K562 (cell line): ENCODE measurements at regions not wholly inside any gene's neighbourhood (a gene's known extent, or its start where the extent isn't known, plus 50 kb on each side); places are given as distances from the start of the nearest gene placed in this dataset.

Source experiments
- ATAC-seq: fragments of 200-7000 bp; cut with Tn5 transposase; 3 replicates; pipeline ENCODE4 v1.9.1; 2020; ENCODE audit warnings: moderate library complexity
- BruUV-seq: library from RNA; stranded (reverse); fragments of 400-500 nt; replicated peaks from 2 replicates; lab custom pipeline; 2021; lab: Mats Ljungman, UMichigan
- CTCF ChIA-PET: fragments of 300-600 bp; formaldehyde crosslinking; extraction: SDS; loops from one replicate; lab custom pipeline; 2021; ENCODE audit warnings: low intra/inter-chr PET ratio; lab: Yijun Ruan, JAX
- POLR2A ChIA-PET: fragments of 300-600, 350-650 bp; sonication (Branson Sonifier 250); formaldehyde crosslinking; extraction: SDS; loops from one replicate; lab custom pipeline; 2021; ENCODE audit warnings: antibody characterized with exemption, inconsistent platforms; lab: Yijun Ruan, JAX
- DNase-seq, 4 experiments: peaks; one replicate each; pipeline versions ENCODE4 v3.0.0 to v3.0.0-alpha.2; 2011 to 2018; ENCODE audit warnings: low spot score in 3 of 4, mixed read lengths in 3 of 4; ENCODE audit errors: extremely low read depth in 1 of 4
- FAIRE-seq: peaks from 2 replicates; lab custom pipeline; 2011; peaks lifted over from hg19 to GRCh38; lab: Jason Lieb, UNC
- H2AFZ ChIP-seq: 2 replicates; pipeline ENCODE4 v1.6.0; 2011; ENCODE audit warnings: low read depth, low read length, control low read depth, inconsistent platforms
- H3K27ac ChIP-seq: fragments of 200-600 bp; 3 replicates; pipeline ENCODE4 v1.8.0; 2011; ENCODE audit warnings: low read depth, mild to moderate bottlenecking, control low read depth, inconsistent platforms, low read length, moderate library complexity, mixed read lengths; ENCODE audit errors: extremely low read depth
- H3K27me3 ChIP-seq, 2 experiments: fragments of 300-600 bp in 1 of 2; 2 replicates in 1 of 2; 3 replicates in 1 of 2; pipeline versions ENCODE4 v1.6.0 to v1.8.0; 2011; ENCODE audit warnings: inconsistent platforms in 2 of 2, low read length in 2 of 2, mild to moderate bottlenecking in 1 of 2, mixed read lengths in 1 of 2, moderate library complexity in 1 of 2; ENCODE audit not compliant: control insufficient read depth in 2 of 2, insufficient read depth in 2 of 2
- H3K36me3 ChIP-seq: fragments of 300-600 bp; 3 replicates; pipeline ENCODE4 v1.8.0; 2011; ENCODE audit warnings: mild to moderate bottlenecking, low read length, inconsistent platforms; ENCODE audit not compliant: control insufficient read depth, insufficient read depth
- H3K4me1 ChIP-seq, 2 experiments: fragments of 200-600 bp in 1 of 2; replicated peaks in 1 of 2; 2 replicates in 1 of 2; 3 replicates in 1 of 2; pipeline versions ENCODE4 v1.5.1 to v1.8.0; 2011; ENCODE audit warnings: inconsistent platforms in 2 of 2, low read length in 2 of 2, mild to moderate bottlenecking in 1 of 2, mixed read lengths in 1 of 2, moderate library complexity in 1 of 2; ENCODE audit not compliant: control insufficient read depth in 2 of 2, insufficient read depth in 2 of 2
- H3K4me2 ChIP-seq: 2 replicates; pipeline ENCODE4 v1.6.1; 2011; ENCODE audit warnings: low read length, control low read depth, inconsistent platforms, mixed read lengths; ENCODE audit not compliant: insufficient read depth
- H3K4me3 ChIP-seq: fragments of 200-600 bp; sonication (generic), shearing (Covaris generic); 2 replicates; pipeline ENCODE4 v1.5.1; 2016; ENCODE audit warnings: control low read depth, inconsistent platforms
- H3K79me2 ChIP-seq: fragments of 200-600 bp; 3 replicates; pipeline ENCODE4 v1.8.0; 2011; ENCODE audit warnings: low read length, inconsistent platforms; ENCODE audit not compliant: control insufficient read depth, insufficient read depth
- H3K9ac ChIP-seq, 2 experiments: 2 replicates each; pipeline versions ENCODE4 v1.6.0 to v1.6.1; 2011; ENCODE audit warnings: low read depth in 2 of 2, low read length in 2 of 2, control low read depth in 1 of 2, inconsistent platforms in 1 of 2, mild to moderate bottlenecking in 1 of 2, mixed read lengths in 1 of 2; ENCODE audit not compliant: insufficient read depth in 1 of 2
- H3K9me1 ChIP-seq: one replicate; pipeline ENCODE4 v1.6.0; 2011; ENCODE audit warnings: inconsistent platforms, mild to moderate bottlenecking, low read length, moderate library complexity; ENCODE audit not compliant: control insufficient read depth, insufficient read depth
- H3K9me3 ChIP-seq: replicated peaks from 2 replicates; pipeline ENCODE4 v1.5.1; 2011; ENCODE audit warnings: low read depth, low read length, inconsistent platforms; ENCODE audit not compliant: control insufficient read depth, insufficient read depth
- H4K20me1 ChIP-seq: replicated peaks from 2 replicates; pipeline ENCODE4 v1.6.1; 2011; ENCODE audit warnings: low read length, inconsistent platforms, mixed read lengths; ENCODE audit not compliant: control insufficient read depth, insufficient read depth
- JUND ChIP-seq, 2 experiments: IDR thresholded peaks; 2 replicates in 1 of 2; 3 replicates in 1 of 2; pipeline ENCODE4 v1.6.1; 2011; ENCODE audit warnings: borderline replicate concordance in 2 of 2, low read depth in 2 of 2, low read length in 2 of 2, improper control_type of control experiment in 1 of 2, missing biosample characterization in 1 of 2, missing genetic modification characterization in 1 of 2, missing genetic modification reagents in 1 of 2
- KAT7 ChIP-seq: sonication (generic); formaldehyde crosslinking; IDR thresholded peaks from 2 replicates; pipeline ENCODE4 v1.8.0; 2022; ENCODE audit warnings: missing genetic modification reagents, mild to moderate bottlenecking, borderline replicate concordance
- NR2C2 ChIP-seq, 2 experiments: fragments of 200-800 bp in 1 of 2; sonication (Bioruptor generic) in 1 of 2; sonication (generic) in 1 of 2; formaldehyde crosslinking in 1 of 2; IDR thresholded peaks; 2 replicates each; pipeline versions ENCODE4 v1.6.1 to v1.8.0; 2016 to 2022; ENCODE audit warnings: mild to moderate bottlenecking in 1 of 2, missing compliant biosample characterization in 1 of 2, missing genetic modification characterization in 1 of 2, missing genetic modification reagents in 1 of 2
- PKNOX1 ChIP-seq: fragments of 450-650 bp; IDR thresholded peaks from 2 replicates; pipeline ENCODE4 v1.6.1; 2016
- TOE1 ChIP-seq, 2 experiments: fragments of 450-650 bp in 1 of 2; sonication (generic) in 1 of 2; formaldehyde crosslinking in 1 of 2; IDR thresholded peaks; 2 replicates each; pipeline versions ENCODE4 v1.7.1 to v1.8.0; 2016 to 2022; ENCODE audit warnings: borderline replicate concordance in 2 of 2, mild to moderate bottlenecking in 2 of 2, antibody characterized with exemption in 1 of 2, inconsistent platforms in 1 of 2, low read depth in 1 of 2, missing genetic modification reagents in 1 of 2, moderate library complexity in 1 of 2
- ZBTB43 ChIP-seq: sonication (generic); formaldehyde crosslinking; IDR thresholded peaks from 2 replicates; pipeline ENCODE4 v1.8.0; 2023; ENCODE audit warnings: mild to moderate bottlenecking, missing genetic modification reagents
- WGBS: fragments of 100-300 bp; shearing (Covaris generic); methylation state at CpG from one replicate; pipeline ENCODE4 v1.1.6; 2016; ENCODE audit warnings: low coverage, mixed read lengths; ENCODE audit not compliant: insufficient coverage; ENCODE audit errors: missing lambda C conversion rate; 5-methylcytosine and 5-hydroxymethylcytosine counted together
- in situ Hi-C: fragments of 300-500 bp; cut with MboI; formaldehyde crosslinking; loops from 4 replicates; pipeline ENCODE4 v1.15.0; 2018; ENCODE audit warnings: inconsistent platforms, mixed read lengths
- intact Hi-C: fragments of 100-400 bp; cut with micrococcal nuclease; formaldehyde crosslinking; loops from 2 replicates; pipeline ENCODE4 v1.14.2; 2022

- no peak for TF ChIP-seq TOE1 (IDR thresholded peaks at IDR 0.05; ENCODE audit: borderline replicate concordance)
- no peak for TF ChIP-seq TOE1 (CRISPR knock-in tag; IDR thresholded peaks at IDR 0.05; ENCODE audit: borderline replicate concordance, low read depth)
- DNase-seq (no peak), FAIRE-seq (no peak), ATAC-seq (no peak)
- H3K9me3 ChIP-seq: no peaks in the 10 kb centered on the region
- H3K27ac ChIP-seq: no peak overlapping the region
- no peak overlapping the region for H2AFZ ChIP-seq
- no peaks in the 10 kb centered on the region for H3K27me3 ChIP-seq
- no peaks in the 10 kb centered on the region for H3K36me3 ChIP-seq
- intact Hi-C loops (no loop called here), in situ Hi-C loops (loop anchor here (25.0 kb wide), 1 partner anchor 1824 kb away; no protein-coding TSS in a partner anchor)
- no peaks in the 10 kb centered on the region for H3K4me1 ChIP-seq
- H3K4me3 ChIP-seq: no peak overlapping the region
- ChIA-PET POLR2A (no interaction called here), CTCF (no interaction called here)
- no peaks in the 10 kb centered on the region for H3K9me1 ChIP-seq
- H4K20me1 ChIP-seq: no peaks in the 10 kb centered on the region
- H3K9ac ChIP-seq: no peak overlapping the region
- 0% methylated on average over 3 of the region's 4 CpGs for WGBS
- no peaks in the 10 kb centered on the region for H3K79me2 ChIP-seq
- BruUV-seq: no TSS peak
- H3K4me2 ChIP-seq: no peak overlapping the region
Observed at GRCh38 chr3:59563072-59563605, 513.3 kb upstream of the CFAP20DC start.

GRCh38 chr3:59559721-59560435 lies 510.1 kb upstream of the CFAP20DC start:
- POLR2A ChIA-PET: no interaction called here
- CTCF ChIA-PET: no interaction called here
- H3K36me3 ChIP-seq: no peaks in the 10 kb centered on the region
- intact Hi-C loops (no loop called here), in situ Hi-C loops (loop anchor here (25.0 kb wide), 1 partner anchor 1827 kb away; no protein-coding TSS in a partner anchor)
- H4K20me1 ChIP-seq: no peaks in the 10 kb centered on the region
- no TSS peak for BruUV-seq
- H3K4me1 ChIP-seq: no peaks in the 10 kb centered on the region
- no peaks in the 10 kb centered on the region for H3K9me3 ChIP-seq
- H2AFZ ChIP-seq: no peak overlapping the region
- FAIRE-seq (no peak), ATAC-seq (no peak), DNase-seq (no peak)
- H3K4me3 ChIP-seq: no peak overlapping the region
- H3K4me2 ChIP-seq: no peak overlapping the region
- no peaks in the 10 kb centered on the region for H3K79me2 ChIP-seq
- no peaks in the 10 kb centered on the region for H3K9me1 ChIP-seq
- H3K27me3 ChIP-seq: no peaks in the 10 kb centered on the region
- 4% methylated on average over 4 of the region's 4 CpGs for WGBS
- no peak overlapping the region for H3K9ac ChIP-seq
- no peak overlapping the region for H3K27ac ChIP-seq
- TF ChIP-seq PKNOX1 (peak; percentile 4; the same call in 1 of the 2 replicates), KAT7 (CRISPR knock-in tag) (no peak), NR2C2 (CRISPR knock-in tag; IDR thresholded peaks at IDR 0.05) (no peak), NR2C2 (tag; IDR thresholded peaks at IDR 0.05) (no peak), ZBTB43 (no peak), JUND (IDR thresholded peaks at IDR 0.05; ENCODE audit: borderline replicate concordance, low read depth, low read length) (peak; percentile 22; the same call in 1 of the 2 replicates), JUND (tag; IDR thresholded peaks at IDR 0.05; ENCODE audit: borderline replicate concordance, low read depth, low read length) (no peak)
